ENCODE measurements at regions not wholly inside any gene's neighbourhood (a gene's known extent, or its start where the extent isn't known, plus 50 kb on each side); places are given as distances from the start of the nearest gene placed in this dataset.

DNA sequence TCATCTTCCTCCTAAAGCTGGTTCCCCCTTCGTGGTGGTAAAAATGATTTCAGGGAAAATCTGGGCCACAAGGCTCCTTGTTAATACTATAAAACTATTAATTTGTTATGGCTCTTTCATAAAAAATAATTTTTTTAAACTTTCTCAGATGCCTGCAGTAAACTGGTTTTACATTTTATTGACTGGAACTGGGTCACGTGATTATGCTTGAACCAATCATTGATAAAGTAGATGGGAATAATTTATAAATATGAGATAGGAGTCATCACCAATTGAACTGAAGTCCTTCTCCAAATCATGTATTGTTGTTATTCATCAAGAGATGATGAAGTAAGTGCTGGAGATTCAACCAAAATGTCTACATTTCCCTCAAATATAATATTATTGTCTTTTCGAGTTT lies 138.4 kb downstream of the SLC17A6 start (continued):
- TF ChIP-seq, protein P1, sequence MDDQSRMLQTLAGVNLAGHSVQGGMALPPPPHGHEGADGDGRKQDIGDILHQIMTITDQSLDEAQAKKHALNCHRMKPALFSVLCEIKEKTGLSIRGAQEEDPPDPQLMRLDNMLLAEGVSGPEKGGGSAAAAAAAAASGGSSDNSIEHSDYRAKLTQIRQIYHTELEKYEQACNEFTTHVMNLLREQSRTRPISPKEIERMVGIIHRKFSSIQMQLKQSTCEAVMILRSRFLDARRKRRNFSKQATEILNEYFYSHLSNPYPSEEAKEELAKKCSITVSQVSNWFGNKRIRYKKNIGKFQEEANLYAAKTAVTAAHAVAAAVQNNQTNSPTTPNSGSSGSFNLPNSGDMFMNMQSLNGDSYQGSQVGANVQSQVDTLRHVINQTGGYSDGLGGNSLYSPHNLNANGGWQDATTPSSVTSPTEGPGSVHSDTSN (IDR thresholded peaks at IDR 0.05): no peak
- TF ChIP-seq GABPA (IDR thresholded peaks at IDR 0.05; ENCODE audit: low read depth) (no peak), RCOR1 (IDR thresholded peaks at IDR 0.05; ENCODE audit: low read length) (no peak), POLR2AphosphoS5 (IDR thresholded peaks at IDR 0.05; ENCODE audit: low read depth, low read length) (no peak), FOXM1 (IDR thresholded peaks at IDR 0.05; ENCODE audit: low read depth) (no peak), RAD21 (IDR thresholded peaks at IDR 0.05; ENCODE audit: low read length) (no peak), FOXJ3 (CRISPR knock-in tag; IDR thresholded peaks at IDR 0.05) (no peak), RFX5 (IDR thresholded peaks at IDR 0.05; ENCODE audit: low read length) (no peak)
- TF ChIP-seq, protein P2, sequence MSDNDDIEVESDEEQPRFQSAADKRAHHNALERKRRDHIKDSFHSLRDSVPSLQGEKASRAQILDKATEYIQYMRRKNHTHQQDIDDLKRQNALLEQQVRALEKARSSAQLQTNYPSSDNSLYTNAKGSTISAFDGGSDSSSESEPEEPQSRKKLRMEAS (IDR thresholded peaks at IDR 0.05; ENCODE audit: low read depth): no peak
- TF ChIP-seq, protein P3, sequence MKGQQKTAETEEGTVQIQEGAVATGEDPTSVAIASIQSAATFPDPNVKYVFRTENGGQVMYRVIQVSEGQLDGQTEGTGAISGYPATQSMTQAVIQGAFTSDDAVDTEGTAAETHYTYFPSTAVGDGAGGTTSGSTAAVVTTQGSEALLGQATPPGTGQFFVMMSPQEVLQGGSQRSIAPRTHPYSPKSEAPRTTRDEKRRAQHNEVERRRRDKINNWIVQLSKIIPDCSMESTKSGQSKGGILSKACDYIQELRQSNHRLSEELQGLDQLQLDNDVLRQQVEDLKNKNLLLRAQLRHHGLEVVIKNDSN (IDR thresholded peaks at IDR 0.05; ENCODE audit: borderline replicate concordance, low read depth): no peak
- TF ChIP-seq, protein P4, sequence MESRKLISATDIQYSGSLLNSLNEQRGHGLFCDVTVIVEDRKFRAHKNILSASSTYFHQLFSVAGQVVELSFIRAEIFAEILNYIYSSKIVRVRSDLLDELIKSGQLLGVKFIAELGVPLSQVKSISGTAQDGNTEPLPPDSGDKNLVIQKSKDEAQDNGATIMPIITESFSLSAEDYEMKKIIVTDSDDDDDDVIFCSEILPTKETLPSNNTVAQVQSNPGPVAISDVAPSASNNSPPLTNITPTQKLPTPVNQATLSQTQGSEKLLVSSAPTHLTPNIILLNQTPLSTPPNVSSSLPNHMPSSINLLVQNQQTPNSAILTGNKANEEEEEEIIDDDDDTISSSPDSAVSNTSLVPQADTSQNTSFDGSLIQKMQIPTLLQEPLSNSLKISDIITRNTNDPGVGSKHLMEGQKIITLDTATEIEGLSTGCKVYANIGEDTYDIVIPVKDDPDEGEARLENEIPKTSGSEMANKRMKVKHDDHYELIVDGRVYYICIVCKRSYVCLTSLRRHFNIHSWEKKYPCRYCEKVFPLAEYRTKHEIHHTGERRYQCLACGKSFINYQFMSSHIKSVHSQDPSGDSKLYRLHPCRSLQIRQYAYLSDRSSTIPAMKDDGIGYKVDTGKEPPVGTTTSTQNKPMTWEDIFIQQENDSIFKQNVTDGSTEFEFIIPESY (IDR thresholded peaks at IDR 0.05; ENCODE audit: borderline replicate concordance, low read depth): no peak

DNA sequence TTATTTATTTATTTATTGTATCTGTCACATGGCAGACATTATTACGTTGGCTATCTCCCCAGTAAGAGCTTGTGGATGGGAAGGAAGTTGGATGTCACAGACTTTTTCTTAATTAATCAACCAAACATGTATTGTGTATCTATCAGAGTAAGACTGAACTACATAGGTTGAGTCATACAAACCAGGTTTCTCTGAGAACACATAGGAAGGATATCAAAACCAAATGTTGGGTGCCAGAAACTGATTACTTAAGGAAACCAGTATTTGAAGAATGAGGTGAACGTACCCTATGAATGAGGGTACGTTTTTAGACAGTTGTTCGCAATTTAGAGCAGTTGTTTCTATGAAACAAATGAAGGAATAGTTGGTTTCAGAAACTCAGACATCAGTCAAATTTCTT lies 136.4 kb downstream of the SLC17A6 start:
- DNase-seq: no peak
- Histone ChIP-seq H3K27me3 (ENCODE audit: insufficient read depth) (no peaks in the 10 kb centered on the region), H3F3A (replicated peaks; ENCODE audit: insufficient read depth) (no peaks in the 10 kb centered on the region), H3K9ac (no peak overlapping the region), H3K27ac (ENCODE audit: low read depth in 2 of 2, low read length in 1 of 2) (no peak overlapping the region), H3K9me3 (no peaks in the 10 kb centered on the region), H2AFZ (ENCODE audit: low read depth) (no peak overlapping the region), H3K4me1 (ENCODE audit: control insufficient read depth in 1 of 2, insufficient read depth in 2 of 2, low read depth in 1 of 2, low read length in 1 of 2) (no peaks in the 10 kb centered on the region), H3K4me2 (no peak overlapping the region), H4K20me1 (ENCODE audit: insufficient read depth) (no peaks in the 10 kb centered on the region), H3K4me3 (ENCODE audit: low read depth in 2 of 2, low read length in 1 of 2) (no peak overlapping the region), H3K79me2 (ENCODE audit: insufficient read depth) (no peaks in the 10 kb centered on the region), H3K36me3 (replicated peaks in 1 of 2; ENCODE audit: control insufficient read depth in 1 of 2, insufficient read depth in 2 of 2, low read length in 1 of 2) (no peaks in the 10 kb centered on the region), H3K9me2 (no peaks in the 10 kb centered on the region)
- CTCF ChIA-PET: no interaction called here
- POLR2A ChIA-PET: no interaction called here
- TF ChIP-seq FOXJ3 (CRISPR knock-in tag; IDR thresholded peaks at IDR 0.05) (no peak), NFIC (IDR thresholded peaks at IDR 0.05; ENCODE audit: borderline replicate concordance) (no peak), YY1 (IDR thresholded peaks at IDR 0.05; ENCODE audit: low read depth) (no peak), EP300 (IDR thresholded peaks at IDR 0.05; ENCODE audit: borderline replicate concordance in 1 of 2, low read depth in 1 of 2, low read length in 1 of 2) (no peak), GATA2 (CRISPR knock-in tag; IDR thresholded peaks at IDR 0.05) (no peak), TAF1 (IDR thresholded peaks at IDR 0.05; ENCODE audit: borderline replicate concordance, low read depth, low read length) (no peak), TEAD4 (IDR thresholded peaks at IDR 0.05; ENCODE audit: borderline replicate concordance, insufficient read depth) (no peak), SMC3 (IDR thresholded peaks at IDR 0.05; ENCODE audit: low read depth, low read length) (no peak), JUND (IDR thresholded peaks at IDR 0.05) (no peak)
- TF ChIP-seq, protein P2 (IDR thresholded peaks at IDR 0.05; ENCODE audit: low read depth): no peak
- TF ChIP-seq, protein P5, sequence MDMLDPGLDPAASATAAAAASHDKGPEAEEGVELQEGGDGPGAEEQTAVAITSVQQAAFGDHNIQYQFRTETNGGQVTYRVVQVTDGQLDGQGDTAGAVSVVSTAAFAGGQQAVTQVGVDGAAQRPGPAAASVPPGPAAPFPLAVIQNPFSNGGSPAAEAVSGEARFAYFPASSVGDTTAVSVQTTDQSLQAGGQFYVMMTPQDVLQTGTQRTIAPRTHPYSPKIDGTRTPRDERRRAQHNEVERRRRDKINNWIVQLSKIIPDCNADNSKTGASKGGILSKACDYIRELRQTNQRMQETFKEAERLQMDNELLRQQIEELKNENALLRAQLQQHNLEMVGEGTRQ (IDR thresholded peaks at IDR 0.05; ENCODE audit: borderline replicate concordance, low read depth, low read length): no peak
- TF ChIP-seq, protein P3 (IDR thresholded peaks at IDR 0.05; ENCODE audit: borderline replicate concordance, low read depth): no peak
- TF ChIP-seq, protein P6, sequence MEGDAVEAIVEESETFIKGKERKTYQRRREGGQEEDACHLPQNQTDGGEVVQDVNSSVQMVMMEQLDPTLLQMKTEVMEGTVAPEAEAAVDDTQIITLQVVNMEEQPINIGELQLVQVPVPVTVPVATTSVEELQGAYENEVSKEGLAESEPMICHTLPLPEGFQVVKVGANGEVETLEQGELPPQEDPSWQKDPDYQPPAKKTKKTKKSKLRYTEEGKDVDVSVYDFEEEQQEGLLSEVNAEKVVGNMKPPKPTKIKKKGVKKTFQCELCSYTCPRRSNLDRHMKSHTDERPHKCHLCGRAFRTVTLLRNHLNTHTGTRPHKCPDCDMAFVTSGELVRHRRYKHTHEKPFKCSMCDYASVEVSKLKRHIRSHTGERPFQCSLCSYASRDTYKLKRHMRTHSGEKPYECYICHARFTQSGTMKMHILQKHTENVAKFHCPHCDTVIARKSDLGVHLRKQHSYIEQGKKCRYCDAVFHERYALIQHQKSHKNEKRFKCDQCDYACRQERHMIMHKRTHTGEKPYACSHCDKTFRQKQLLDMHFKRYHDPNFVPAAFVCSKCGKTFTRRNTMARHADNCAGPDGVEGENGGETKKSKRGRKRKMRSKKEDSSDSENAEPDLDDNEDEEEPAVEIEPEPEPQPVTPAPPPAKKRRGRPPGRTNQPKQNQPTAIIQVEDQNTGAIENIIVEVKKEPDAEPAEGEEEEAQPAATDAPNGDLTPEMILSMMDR (IDR thresholded peaks at IDR 0.05): no peak
- WGBS (ENCODE audit: low lambda C conversion rate): 55% methylated on average over 4 of the region's 4 CpGs

Data from SK-N-SH (cell line).